ENCODE measurements at regions not wholly inside any gene's neighbourhood (a gene's known extent, or its start where the extent isn't known, plus 50 kb on each side); places are given as distances from the start of the nearest gene placed in this dataset.

GRCh38 chr3:124121379-124122312 lies 129.7 kb upstream of the ROPN1 start:
- Histone ChIP-seq H3K27ac (no peak overlapping the region), H3K27me3 (no peaks in the 10 kb centered on the region), H3K36me3 (no peaks in the 10 kb centered on the region), H3K9me3 (no peaks in the 10 kb centered on the region), H3K4me1 (peaks cover 0 to 8% (median 0%) of the 10 kb centered on the region in 4 donors), H3K4me3 (no peak overlapping the region)
- no peak for TF ChIP-seq POLR2A (IDR thresholded peaks at IDR 0.05)
- no peak for TF ChIP-seq CTCF (IDR thresholded peaks at IDR 0.05)
- no peak for TF ChIP-seq POLR2AphosphoS5 (IDR thresholded peaks at IDR 0.05)
- no peak for TF ChIP-seq EP300 (IDR thresholded peaks at IDR 0.05)
- intact Hi-C loops (cut with DNase I; ENCODE audit: low total_unique reads), result no loop called here
- WGBS, 5 donors, result 56 to 90% (median 82%) methylated on average over 1 of the region's 1 CpG
- no peak for DNase-seq

- intact Hi-C loops (cut with DNase I; ENCODE audit: low total_unique reads), result no loop called here
- DNase-seq, result no peak
- 86 to 100% (median 89%) methylated on average over 1 of the region's 1 CpG for WGBS, 5 donors
- Histone ChIP-seq H3K27me3 (no peaks in the 10 kb centered on the region), H3K4me1 (peaks cover 0 to 6% (median under 1%) of the 10 kb centered on the region in 4 donors), H3K4me3 (no peak overlapping the region), H3K27ac (no peak overlapping the region), H3K36me3 (no peaks in the 10 kb centered on the region), H3K9me3 (no peaks in the 10 kb centered on the region)
- no peak for TF ChIP-seq POLR2A (IDR thresholded peaks at IDR 0.05)
- no peak for TF ChIP-seq EP300 (IDR thresholded peaks at IDR 0.05)
- no peak for TF ChIP-seq POLR2AphosphoS5 (IDR thresholded peaks at IDR 0.05)
- no peak for TF ChIP-seq CTCF (IDR thresholded peaks at IDR 0.05)
Measured at GRCh38 chr3:124125315-124125714, 133.4 kb upstream of the ROPN1 start.

- TF ChIP-seq POLR2AphosphoS5 (IDR thresholded peaks at IDR 0.05) (no peak), POLR2A (IDR thresholded peaks at IDR 0.05) (no peak), EP300 (IDR thresholded peaks at IDR 0.05) (no peak), CTCF (IDR thresholded peaks at IDR 0.05) (no peak)
- intact Hi-C loops (cut with DNase I; ENCODE audit: low total_unique reads), result no loop called here
- 86 to 93% (median 90%) methylated on average over 1 of the region's 1 CpG for WGBS, 5 donors
- Histone ChIP-seq H3K4me3 (no peak overlapping the region), H3K9me3 (no peaks in the 10 kb centered on the region), H3K4me1 (peaks cover 0 to 14% (median 3%) of the 10 kb centered on the region in 4 donors), H3K27ac (no peak overlapping the region), H3K27me3 (no peaks in the 10 kb centered on the region), H3K36me3 (no peaks in the 10 kb centered on the region)
- no peak for DNase-seq
Measured at GRCh38 chr3:124126436-124127023, 134.6 kb upstream of the ROPN1 start.

DNA sequence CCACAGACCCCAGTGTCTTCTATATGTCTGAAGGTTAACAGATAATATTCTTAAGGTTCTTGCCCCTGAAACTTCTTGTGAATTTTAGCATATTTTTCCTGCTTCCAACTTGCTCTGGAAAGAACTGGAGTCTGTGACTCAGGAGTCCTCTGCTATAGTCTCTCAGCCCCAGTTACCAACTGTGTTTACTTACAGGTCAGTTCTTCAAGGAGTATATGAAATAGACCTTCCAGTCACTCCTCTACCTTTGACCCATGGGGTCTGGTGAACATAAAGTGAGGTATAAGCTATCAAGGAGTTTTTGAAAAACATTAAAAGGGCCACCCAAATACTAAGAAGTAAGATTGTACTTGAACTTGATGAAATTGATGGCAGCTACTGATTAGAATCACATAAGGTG lies 139.2 kb upstream of the ROPN1 start:
- TF ChIP-seq EP300 (IDR thresholded peaks at IDR 0.05), result no peak
- TF ChIP-seq CTCF (IDR thresholded peaks at IDR 0.05), result no peak
- no peak for TF ChIP-seq POLR2AphosphoS5 (IDR thresholded peaks at IDR 0.05)
- no peak for TF ChIP-seq POLR2A (IDR thresholded peaks at IDR 0.05)
- H3K4me1 ChIP-seq, result peaks cover 0 to 24% (median 3%) of the 10 kb centered on the region in 4 donors
- H3K9me3 ChIP-seq, result no peaks in the 10 kb centered on the region
- no peak overlapping the region for H3K27ac ChIP-seq
- no peak for DNase-seq
- H3K36me3 ChIP-seq, result no peaks in the 10 kb centered on the region
- H3K27me3 ChIP-seq, result no peaks in the 10 kb centered on the region
- H3K4me3 ChIP-seq, result no peak overlapping the region
- intact Hi-C loops (cut with DNase I; ENCODE audit: low total_unique reads), result no loop called here

Measured in stomach (tissue), 8 donors.